IMR-90 (cell line): ENCODE measurements at regions not wholly inside any gene's neighbourhood (a gene's known extent, or its start where the extent isn't known, plus 50 kb on each side); places are given as distances from the start of the nearest gene placed in this dataset.

ENCODE experiments used
- MXI1 ChIP-seq: IDR thresholded peaks from 2 replicates; pipeline ENCODE4 v1.6.1; 2012; ENCODE audit warnings: low read depth, mild to moderate bottlenecking, low read length, moderate library complexity, borderline replicate concordance
- NFE2L2 ChIP-seq: fragments of 150-350 bp; IDR thresholded peaks from 2 replicates; pipeline ENCODE4 v1.6.1; 2016; ENCODE audit warnings: low read depth, mild to moderate bottlenecking, low read length
- POLR2A ChIP-seq: IDR thresholded peaks from 2 replicates; pipeline ENCODE4 v1.6.1; 2012; ENCODE audit warnings: mild to moderate bottlenecking, low read depth, low read length
- RAD21 ChIP-seq: IDR thresholded peaks from 2 replicates; pipeline ENCODE4 v1.6.1; 2012; ENCODE audit warnings: low read length, improper control_type of control experiment
- SMC3 ChIP-seq: fragments of 150-350 bp; IDR thresholded peaks from 2 replicates; pipeline ENCODE4 v1.6.1; 2016; ENCODE audit warnings: low read depth, mild to moderate bottlenecking, antibody characterized with exemption, low read length, moderate library complexity
- TF ChIP-seq, protein P1 (sequence below): conservative IDR thresholded peaks from 2 replicates; pipeline ENCODE4 v1.5.1; 2012; ENCODE audit warnings: mild to moderate bottlenecking, low read depth, low read length, improper control_type of control experiment
- TF ChIP-seq, protein P2 (sequence below): fragments of 150-350 bp; IDR thresholded peaks from 2 replicates; pipeline ENCODE4 v1.6.1; 2017; ENCODE audit warnings: mild to moderate bottlenecking, antibody characterized with exemption, low read length, low read depth

- TF ChIP-seq SMC3: no peak
- TF ChIP-seq, protein P1, sequence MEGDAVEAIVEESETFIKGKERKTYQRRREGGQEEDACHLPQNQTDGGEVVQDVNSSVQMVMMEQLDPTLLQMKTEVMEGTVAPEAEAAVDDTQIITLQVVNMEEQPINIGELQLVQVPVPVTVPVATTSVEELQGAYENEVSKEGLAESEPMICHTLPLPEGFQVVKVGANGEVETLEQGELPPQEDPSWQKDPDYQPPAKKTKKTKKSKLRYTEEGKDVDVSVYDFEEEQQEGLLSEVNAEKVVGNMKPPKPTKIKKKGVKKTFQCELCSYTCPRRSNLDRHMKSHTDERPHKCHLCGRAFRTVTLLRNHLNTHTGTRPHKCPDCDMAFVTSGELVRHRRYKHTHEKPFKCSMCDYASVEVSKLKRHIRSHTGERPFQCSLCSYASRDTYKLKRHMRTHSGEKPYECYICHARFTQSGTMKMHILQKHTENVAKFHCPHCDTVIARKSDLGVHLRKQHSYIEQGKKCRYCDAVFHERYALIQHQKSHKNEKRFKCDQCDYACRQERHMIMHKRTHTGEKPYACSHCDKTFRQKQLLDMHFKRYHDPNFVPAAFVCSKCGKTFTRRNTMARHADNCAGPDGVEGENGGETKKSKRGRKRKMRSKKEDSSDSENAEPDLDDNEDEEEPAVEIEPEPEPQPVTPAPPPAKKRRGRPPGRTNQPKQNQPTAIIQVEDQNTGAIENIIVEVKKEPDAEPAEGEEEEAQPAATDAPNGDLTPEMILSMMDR: no peak
- peak; percentile 3; the same call in 1 of the 2 replicates for TF ChIP-seq RAD21
- TF ChIP-seq NFE2L2: no peak
- TF ChIP-seq POLR2A: peak; percentile 37; the same call in 1 of the 2 replicates
- no peak for TF ChIP-seq MXI1
- TF ChIP-seq, protein P2, sequence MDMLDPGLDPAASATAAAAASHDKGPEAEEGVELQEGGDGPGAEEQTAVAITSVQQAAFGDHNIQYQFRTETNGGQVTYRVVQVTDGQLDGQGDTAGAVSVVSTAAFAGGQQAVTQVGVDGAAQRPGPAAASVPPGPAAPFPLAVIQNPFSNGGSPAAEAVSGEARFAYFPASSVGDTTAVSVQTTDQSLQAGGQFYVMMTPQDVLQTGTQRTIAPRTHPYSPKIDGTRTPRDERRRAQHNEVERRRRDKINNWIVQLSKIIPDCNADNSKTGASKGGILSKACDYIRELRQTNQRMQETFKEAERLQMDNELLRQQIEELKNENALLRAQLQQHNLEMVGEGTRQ: no peak
Measured at GRCh38 chr18:79611040-79611681, 68.4 kb upstream of the CTDP1 start.
